GM18861 (cell line): ENCODE measurements at regions not wholly inside any gene's neighbourhood (a gene's known extent, or its start where the extent isn't known, plus 50 kb on each side); places are given as distances from the start of the nearest gene placed in this dataset.
"Not testable (repeated sequence)": the region's sequence is repeated elsewhere in the genome, so short reads cannot be mapped to it uniquely, and the experiment has no call there.

Source experiments
- ATAC-seq: cut with Tn5 transposase; IDR thresholded peaks from one replicate; pipeline ENCODE4 v1.9.1; 2021; ENCODE audit not compliant: unreplicated experiment

GRCh38 chr22:49006207-49007012 is 821.3 kb downstream of the BRD1 start:
- ATAC-seq = no peak

GRCh38 chr22:49005557-49005956 is 822.1 kb downstream of the BRD1 start:
- no peak for ATAC-seq

GRCh38 chr22:49004484-49005399 is 822.9 kb downstream of the BRD1 start:
- ATAC-seq = no peak

DNA sequence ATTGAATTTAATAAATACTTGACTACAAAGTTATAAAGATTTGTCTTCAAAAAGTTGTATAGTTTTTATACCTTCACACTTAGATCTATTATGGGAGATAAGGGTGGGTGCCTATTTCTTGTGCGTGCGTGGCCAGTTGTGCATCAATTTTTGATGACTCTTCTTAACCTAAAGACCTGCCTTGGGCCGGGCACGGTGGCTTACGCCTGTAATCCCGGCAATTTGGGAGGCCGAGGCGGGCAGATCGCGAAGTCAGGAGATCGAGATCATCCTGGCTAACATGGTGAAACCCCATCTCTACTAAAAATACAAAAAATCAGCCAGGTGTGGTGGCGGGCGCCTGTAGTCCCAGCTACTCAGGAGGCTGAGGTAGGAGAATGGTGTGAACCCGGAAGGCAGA is 830.1 kb downstream of the BRD1 start:
- ATAC-seq = not testable (repeated sequence)

- ATAC-seq = no peak
Observed at GRCh38 chr22:48993655-48994054, 834.0 kb downstream of the BRD1 start.

GRCh38 chr22:48984639-48985038 is 843.0 kb downstream of the BRD1 start:
- ATAC-seq = no peak

- ATAC-seq = no peak
Observed at GRCh38 chr22:48982321-48982905, 845.3 kb downstream of the BRD1 start.

DNA sequence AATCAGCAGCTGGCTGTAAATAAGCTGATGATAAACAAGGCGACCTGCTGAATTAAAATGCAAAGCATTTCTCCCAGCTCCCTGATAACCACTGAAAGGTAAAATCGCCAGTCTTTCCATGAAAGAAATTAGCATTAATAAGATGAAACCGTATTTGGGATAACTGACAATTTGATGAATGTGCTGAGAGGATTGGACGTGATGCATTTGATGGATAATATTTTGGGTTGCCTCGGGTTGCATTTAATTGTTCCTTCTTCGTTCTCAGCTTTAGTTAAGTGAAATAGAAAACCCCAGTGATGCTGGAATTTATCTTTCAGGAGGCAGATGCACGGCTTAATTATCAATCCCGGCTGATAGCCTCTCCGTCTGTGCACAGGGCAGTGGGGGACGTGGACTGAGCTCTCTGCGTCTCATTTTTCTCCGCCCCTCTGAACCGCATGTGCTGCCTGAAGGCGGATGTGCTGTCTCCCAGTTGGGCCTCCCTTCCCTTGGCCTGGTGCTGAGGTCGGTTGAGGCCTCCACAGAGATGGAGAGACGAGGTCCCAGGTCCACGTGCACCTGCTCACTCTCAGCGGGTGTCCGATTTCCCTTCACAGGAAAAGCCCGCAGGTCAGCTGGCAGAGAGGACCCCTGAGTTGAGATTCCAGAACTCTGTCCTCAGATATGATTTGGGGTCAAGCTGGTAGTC is 846.2 kb downstream of the BRD1 start:
- no peak for ATAC-seq

GRCh38 chr22:48980918-48981317 is 846.8 kb downstream of the BRD1 start:
- ATAC-seq = no peak

DNA sequence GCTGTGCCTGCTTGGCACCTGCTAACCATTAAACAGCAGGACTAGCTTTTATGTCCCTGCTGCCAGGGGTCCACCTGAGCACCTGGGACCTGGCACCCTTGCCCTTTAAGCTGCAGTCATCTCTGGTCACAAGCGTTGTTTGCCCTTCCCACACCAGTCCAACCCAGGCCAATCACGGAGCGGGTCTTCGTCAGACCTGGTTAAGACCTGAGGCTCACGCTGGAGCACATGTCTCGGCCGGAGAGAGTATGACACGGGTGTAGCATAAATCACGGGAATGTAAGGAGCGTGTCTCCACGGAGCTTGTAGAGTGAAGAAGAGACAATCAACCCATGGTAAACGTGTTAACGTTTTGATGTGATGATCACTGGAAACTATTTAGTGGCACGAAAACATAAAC is 847.3 kb downstream of the BRD1 start:
- no peak for ATAC-seq

DNA sequence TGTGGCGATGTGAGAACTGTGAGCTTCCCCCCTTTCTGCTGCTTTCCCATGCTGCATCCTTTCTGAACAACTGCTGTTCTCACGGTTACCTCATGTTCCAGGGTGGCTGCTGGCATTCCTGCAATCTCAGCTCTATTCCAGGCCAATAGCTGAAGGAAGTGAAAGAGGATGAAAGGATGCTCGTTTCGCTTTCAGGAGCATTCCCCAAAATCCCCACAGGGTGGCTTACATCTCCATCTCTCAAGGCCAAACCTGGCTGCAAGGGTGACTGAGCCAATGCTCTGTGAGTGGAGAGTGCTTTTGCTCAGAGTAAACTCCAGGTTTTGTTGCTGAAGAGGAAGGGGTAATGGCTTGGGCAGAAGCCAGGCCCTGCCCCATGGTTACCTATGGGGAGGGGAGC is 848.2 kb downstream of the BRD1 start:
- no peak for ATAC-seq

GRCh38 chr22:48976556-48977535 is 850.8 kb downstream of the BRD1 start:
- ATAC-seq = no peak

DNA sequence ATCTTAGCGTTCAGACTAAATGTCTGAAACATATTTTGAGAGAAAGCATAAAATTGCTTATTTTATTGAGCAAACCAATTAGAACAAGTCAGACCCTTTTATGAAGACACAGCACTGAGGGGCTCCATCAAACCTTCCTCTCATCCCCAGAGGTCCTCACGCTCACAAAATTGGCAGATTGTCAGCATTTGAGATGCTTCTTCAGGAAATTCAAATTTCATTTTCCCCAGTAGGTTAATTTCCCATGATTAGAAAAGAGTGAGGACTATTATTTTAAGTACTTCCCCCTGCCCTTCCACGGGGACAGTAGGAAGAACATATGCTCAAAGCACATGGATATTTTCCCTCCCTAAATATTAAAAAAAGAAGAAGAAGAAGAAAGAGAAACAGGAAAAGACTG is 851.8 kb downstream of the BRD1 start:
- ATAC-seq = no peak

- ATAC-seq = no peak
Observed at GRCh38 chr22:48975316-48975741, 852.3 kb downstream of the BRD1 start.

- ATAC-seq = no peak
Observed at GRCh38 chr22:48974443-48975315, 853.0 kb downstream of the BRD1 start.

GRCh38 chr22:48973694-48974041 is 854.0 kb downstream of the BRD1 start:
- no peak for ATAC-seq

GRCh38 chr22:48972979-48973693 is 854.5 kb downstream of the BRD1 start:
- ATAC-seq = no peak

DNA sequence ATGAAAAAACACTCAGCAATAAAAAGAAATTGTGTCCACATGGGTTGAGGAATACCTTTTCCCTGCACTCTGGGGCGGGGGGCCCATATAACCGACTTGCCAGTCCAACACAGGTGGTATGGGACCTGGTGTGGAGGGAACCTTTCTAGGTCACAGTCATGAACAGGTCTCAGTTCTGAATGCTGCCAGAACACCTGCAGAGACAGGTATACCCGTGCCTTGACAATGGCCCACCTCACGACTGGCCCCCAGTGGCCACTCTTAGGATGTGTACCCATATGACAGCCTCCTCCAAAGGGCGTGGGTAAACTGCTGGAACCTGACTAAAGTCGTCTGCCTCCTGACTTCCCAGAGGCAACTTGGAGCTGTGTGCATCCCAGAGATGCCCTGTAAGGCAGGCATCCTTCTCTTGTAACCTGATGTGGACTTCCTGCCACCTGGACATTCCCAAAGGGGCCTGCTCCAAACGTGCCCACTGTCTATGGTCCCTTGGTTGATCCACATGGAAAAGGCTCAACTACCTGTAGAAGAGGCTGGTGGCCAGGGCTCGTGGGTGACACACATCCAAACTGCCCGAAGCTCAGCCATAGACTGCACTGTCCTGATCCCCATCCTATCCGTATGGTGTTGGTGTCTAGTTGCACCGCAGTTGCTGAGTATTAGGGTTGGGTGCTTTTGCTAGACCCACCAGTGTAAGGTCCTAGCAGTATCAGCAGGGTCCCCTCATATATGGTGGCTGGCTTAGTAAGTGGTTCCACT is 859.3 kb downstream of the BRD1 start:
- ATAC-seq = no peak
